ENCODE measurements at regions not wholly inside any gene's neighbourhood (a gene's known extent, or its start where the extent isn't known, plus 50 kb on each side); places are given as distances from the start of the nearest gene placed in this dataset.

DNA sequence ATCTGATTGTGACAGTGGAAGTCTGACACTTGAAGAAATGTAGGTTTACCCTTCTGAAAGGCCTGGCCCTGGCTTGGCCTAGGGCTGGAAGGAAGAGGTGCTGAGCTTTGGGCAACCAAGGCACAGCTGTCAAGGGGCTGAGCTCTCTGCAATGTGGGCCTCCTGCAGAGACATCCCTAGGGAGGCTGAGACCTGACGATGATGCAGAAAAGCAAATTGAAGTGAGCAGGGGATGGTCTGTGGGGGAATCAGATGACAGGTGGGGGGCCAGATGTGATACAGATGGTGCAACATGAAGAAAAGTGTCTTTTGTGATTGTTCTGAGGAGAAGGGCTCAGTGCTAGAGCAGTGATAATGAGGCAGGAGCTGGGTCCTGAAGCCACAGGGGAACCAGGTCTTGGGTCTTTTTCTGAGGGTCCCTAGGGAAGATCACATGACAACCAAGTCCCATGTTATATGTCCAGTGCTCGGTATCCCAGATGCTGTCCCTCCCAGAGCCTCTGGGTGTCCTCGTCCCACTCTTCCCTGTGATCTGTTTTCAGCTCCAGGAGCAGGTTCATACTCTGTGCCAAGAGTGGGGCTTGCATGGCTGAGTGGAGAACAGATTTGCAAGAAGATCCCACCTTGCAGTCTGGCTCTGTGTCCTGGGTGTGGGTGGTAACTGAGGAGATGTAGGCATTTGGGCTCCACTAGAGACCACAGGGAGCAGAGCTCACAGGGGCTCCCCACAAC, 79.9 kb upstream of the VPREB1 start:
- Histone ChIP-seq H4K91ac (replicated peaks; ENCODE audit: insufficient read length, low read length) (no peak overlapping the region), H2AK5ac (ENCODE audit: low read depth, low read length) (no peak overlapping the region), H3K79me2 (ENCODE audit: control insufficient read depth in 1 of 2, insufficient read depth in 2 of 2, low read length in 2 of 2) (no peaks in the 10 kb centered on the region), H2BK120ac (replicated peaks; ENCODE audit: low read depth, low read length) (no peak overlapping the region), H3K56ac (replicated peaks; ENCODE audit: insufficient read length, low read depth, low read length) (no peak overlapping the region), H3K9ac (replicated peaks in 1 of 4; ENCODE audit: extremely low read depth in 1 of 4, low read depth in 3 of 4, low read length in 3 of 4) (no peak overlapping the region), H3K9me3 (ENCODE audit: insufficient read depth in 2 of 2, low read depth in 1 of 2, low read length in 1 of 2) (0 out of 4 replicates have a peak, but pooled peaks cover 0 to under 1% of the 10 kb centered on the region in 2 experiments), H3K4me1 (replicated peaks in 1 of 4; ENCODE audit: control insufficient read depth in 3 of 4, insufficient read depth in 4 of 4, low read length in 3 of 4) (no peaks in the 10 kb centered on the region), H3K14ac (ENCODE audit: insufficient read length) (no peak overlapping the region), H2BK20ac (ENCODE audit: low read length) (no peak overlapping the region), H3K27me3 (replicated peaks in 1 of 4; ENCODE audit: control insufficient read depth in 3 of 4, extremely low read depth in 1 of 4, insufficient read depth in 3 of 4, low read length in 3 of 4) (peaks cover 72 to 85% (median 83%) of the 10 kb centered on the region in 4 experiments), H3K23ac (ENCODE audit: insufficient read length) (no peak overlapping the region), H3K36me3 (ENCODE audit: control insufficient read depth in 2 of 4, insufficient read depth in 4 of 4, low read length in 3 of 4) (no peaks in the 10 kb centered on the region), H2AFZ (ENCODE audit: low read length) (no peak overlapping the region), H2BK5ac (ENCODE audit: low read depth, low read length) (no peak overlapping the region), H2BK12ac (ENCODE audit: low read depth, low read length) (no peak overlapping the region), H4K5ac (ENCODE audit: insufficient read length, low read depth, low read length) (no peak overlapping the region), H2BK15ac (ENCODE audit: low read length) (no peak overlapping the region), H4K8ac (ENCODE audit: extremely low read depth, insufficient read depth, low read length) (no peak overlapping the region), H3K23me2 (ENCODE audit: low read depth, low read length) (no peaks in the 10 kb centered on the region), H3K4ac (replicated peaks; ENCODE audit: insufficient read length, low read depth, low read length) (no peak overlapping the region), H3K27ac (ENCODE audit: low read depth, low read length) (no peak overlapping the region), H3K4me3 (ENCODE audit: extremely low read depth in 1 of 4, insufficient read depth in 2 of 4, low read depth in 3 of 4, low read length in 4 of 4) (no peak overlapping the region), H3K79me1 (ENCODE audit: low read depth, low read length) (no peaks in the 10 kb centered on the region), H3K4me2 (ENCODE audit: insufficient read depth in 1 of 2, low read depth in 2 of 2, low read length in 2 of 2) (no peak overlapping the region), H4K20me1 (replicated peaks in 1 of 2; ENCODE audit: control insufficient read depth in 1 of 2, insufficient read depth in 2 of 2, low read length in 2 of 2) (peaks cover 0 to 2% of the 10 kb centered on the region in 2 experiments), H3K18ac (ENCODE audit: extremely low read depth, low read length) (no peak overlapping the region)
- TF ChIP-seq CREB1 (IDR thresholded peaks at IDR 0.05): no peak
- TF ChIP-seq, protein P1, sequence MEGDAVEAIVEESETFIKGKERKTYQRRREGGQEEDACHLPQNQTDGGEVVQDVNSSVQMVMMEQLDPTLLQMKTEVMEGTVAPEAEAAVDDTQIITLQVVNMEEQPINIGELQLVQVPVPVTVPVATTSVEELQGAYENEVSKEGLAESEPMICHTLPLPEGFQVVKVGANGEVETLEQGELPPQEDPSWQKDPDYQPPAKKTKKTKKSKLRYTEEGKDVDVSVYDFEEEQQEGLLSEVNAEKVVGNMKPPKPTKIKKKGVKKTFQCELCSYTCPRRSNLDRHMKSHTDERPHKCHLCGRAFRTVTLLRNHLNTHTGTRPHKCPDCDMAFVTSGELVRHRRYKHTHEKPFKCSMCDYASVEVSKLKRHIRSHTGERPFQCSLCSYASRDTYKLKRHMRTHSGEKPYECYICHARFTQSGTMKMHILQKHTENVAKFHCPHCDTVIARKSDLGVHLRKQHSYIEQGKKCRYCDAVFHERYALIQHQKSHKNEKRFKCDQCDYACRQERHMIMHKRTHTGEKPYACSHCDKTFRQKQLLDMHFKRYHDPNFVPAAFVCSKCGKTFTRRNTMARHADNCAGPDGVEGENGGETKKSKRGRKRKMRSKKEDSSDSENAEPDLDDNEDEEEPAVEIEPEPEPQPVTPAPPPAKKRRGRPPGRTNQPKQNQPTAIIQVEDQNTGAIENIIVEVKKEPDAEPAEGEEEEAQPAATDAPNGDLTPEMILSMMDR (IDR thresholded peaks at IDR 0.05; ENCODE audit: control extremely low read depth in 1 of 3, insufficient read depth in 1 of 3, low read depth in 1 of 3, low read length in 3 of 3): peak in 1 of 3 experiments; percentile 21; a peak in 1 of 4 replicates
- FAIRE-seq (no peak), DNase-seq (ENCODE audit: low read depth in 1 of 2, low spot score in 2 of 2) (no peak)
- 39% methylated on average over 3 of the region's 3 CpGs; no CpG with 5 or more reads in 1 of the 2 experiments for WGBS, 2 experiments (ENCODE audit: extremely low coverage in 1 of 2, insufficient coverage in 1 of 2, insufficient read length in 1 of 2, insufficient replicate concordance in 2 of 2, low coverage in 1 of 2, low lambda C conversion rate in 2 of 2, missing lambda C conversion rate in 1 of 2)
- ChIA-PET CTCF (ENCODE audit: partially characterized antibody) (interaction anchor here (0.5 to 8.8 kb wide), 10 partner anchors 7 to 116 kb away, joined by 3 to 91 read pairs (median 6); no protein-coding TSS in a partner anchor), POLR2A (ENCODE audit: partially characterized antibody) (no interaction called here)
